HUES6 (cell line): ENCODE measurements at regions not wholly inside any gene's neighbourhood (a gene's known extent, or its start where the extent isn't known, plus 50 kb on each side); places are given as distances from the start of the nearest gene placed in this dataset.

Experiments used
- H3K27ac ChIP-seq: 2 replicates; pipeline ENCODE4 v1.7.0; 2013; ENCODE audit warnings: low read depth, mild to moderate bottlenecking, low read length, inconsistent platforms
- H3K27me3 ChIP-seq: 2 replicates; pipeline ENCODE4 v1.6.1; 2013; ENCODE audit warnings: low read length; ENCODE audit not compliant: control insufficient read depth, insufficient read depth
- H3K36me3 ChIP-seq: 2 replicates; pipeline ENCODE4 v1.6.1; 2013; ENCODE audit warnings: low read length; ENCODE audit not compliant: control insufficient read depth, insufficient read depth
- H3K4me1 ChIP-seq: 2 replicates; pipeline ENCODE4 v1.6.1; 2013; ENCODE audit warnings: low read length; ENCODE audit not compliant: control insufficient read depth, insufficient read depth
- H3K4me3 ChIP-seq: 2 replicates; pipeline ENCODE4 v1.5.1; 2013; ENCODE audit warnings: low read depth, low read length
- H3K9ac ChIP-seq: one replicate; pipeline ENCODE4 v1.6.1; 2013; ENCODE audit warnings: mild to moderate bottlenecking, low read length
- H3K9me3 ChIP-seq: 2 replicates; pipeline ENCODE4 v1.6.1; 2013; ENCODE audit warnings: low read depth, low read length; ENCODE audit not compliant: control insufficient read depth, insufficient read depth

DNA sequence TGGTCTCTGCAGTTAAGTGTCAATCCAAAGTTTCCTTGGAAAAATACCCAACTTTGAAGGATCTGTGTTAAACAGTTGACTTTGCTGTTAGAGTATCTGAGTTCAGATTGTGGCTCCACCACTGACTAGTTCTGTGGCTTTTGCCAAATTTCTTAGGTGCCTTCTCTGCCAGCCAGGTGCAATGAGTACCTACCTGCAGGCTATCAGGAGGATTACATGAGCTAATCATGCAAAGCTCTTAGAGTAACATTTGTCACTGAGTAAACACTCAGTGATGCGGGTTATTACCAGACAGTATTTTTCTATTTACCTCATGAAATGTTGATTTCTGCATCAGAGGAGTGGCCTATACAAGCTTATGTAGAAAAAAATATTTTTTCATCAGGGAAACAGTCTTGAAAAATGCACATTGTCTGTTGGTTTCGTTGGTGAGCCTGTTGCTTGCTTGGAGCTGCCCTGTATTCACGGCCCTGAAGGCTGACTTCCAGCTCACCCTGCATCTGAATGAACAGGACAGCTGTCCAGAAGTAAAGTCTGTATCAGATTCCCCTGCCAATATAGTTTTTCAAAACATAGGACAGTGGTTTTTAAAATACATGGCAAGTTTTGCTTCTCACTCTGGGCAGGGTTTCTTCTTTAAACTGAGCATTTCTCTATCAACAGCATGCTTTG is 235.1 kb downstream of the CDCA7 start:
- no peaks in the 10 kb centered on the region for H3K27me3 ChIP-seq
- no peak overlapping the region for H3K27ac ChIP-seq
- H3K9ac ChIP-seq: no peak overlapping the region

GRCh38 chr2:173590276-173590861 is 235.7 kb downstream of the CDCA7 start:
- Histone ChIP-seq H3K9ac (no peak overlapping the region), H3K9me3 (peaks cover 30% of the 10 kb centered on the region), H3K4me3 (no peak overlapping the region), H3K36me3 (no peaks in the 10 kb centered on the region), H3K4me1 (no peaks in the 10 kb centered on the region), H3K27ac (no peak overlapping the region), H3K27me3 (no peaks in the 10 kb centered on the region)

More for the DNA sequence above, 235.1 kb downstream of the CDCA7 start:
- Histone ChIP-seq H3K4me1 (no peaks in the 10 kb centered on the region), H3K9me3 (peaks cover 30% of the 10 kb centered on the region), H3K4me3 (no peak overlapping the region), H3K36me3 (no peaks in the 10 kb centered on the region)

GRCh38 chr2:173593109-173593508 is 238.4 kb downstream of the CDCA7 start:
- no peak overlapping the region for H3K27ac ChIP-seq
- H3K27me3 ChIP-seq: no peaks in the 10 kb centered on the region
- no peaks in the 10 kb centered on the region for H3K4me1 ChIP-seq
- no peak overlapping the region for H3K9ac ChIP-seq
- H3K36me3 ChIP-seq: no peaks in the 10 kb centered on the region
- no peak overlapping the region for H3K4me3 ChIP-seq
- peaks cover 30% of the 10 kb centered on the region for H3K9me3 ChIP-seq

DNA sequence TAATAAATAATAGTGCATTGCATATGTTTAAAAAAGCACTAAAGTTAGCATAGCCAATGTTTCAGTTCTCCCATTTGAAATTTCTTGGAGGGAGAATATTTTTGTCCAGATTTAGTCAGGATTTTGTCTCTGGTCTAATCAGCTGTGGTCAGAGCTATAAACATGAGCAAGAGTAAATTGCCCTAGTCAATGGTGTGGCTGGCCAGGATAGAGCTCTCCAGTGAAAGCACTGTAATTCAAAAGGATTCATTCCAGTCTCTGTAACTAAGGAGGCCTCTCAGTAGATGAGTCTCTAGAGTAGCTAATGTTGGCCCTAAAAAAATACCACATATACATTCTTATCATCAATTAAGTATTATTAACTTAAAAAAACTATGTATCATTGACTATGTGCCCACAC is 241.6 kb downstream of the CDCA7 start:
- no peak overlapping the region for H3K27ac ChIP-seq
- no peak overlapping the region for H3K4me3 ChIP-seq
- no peaks in the 10 kb centered on the region for H3K4me1 ChIP-seq
- no peaks in the 10 kb centered on the region for H3K27me3 ChIP-seq
- no peak overlapping the region for H3K9ac ChIP-seq
- H3K36me3 ChIP-seq: no peaks in the 10 kb centered on the region
- H3K9me3 ChIP-seq: peaks cover 28% of the 10 kb centered on the region

DNA sequence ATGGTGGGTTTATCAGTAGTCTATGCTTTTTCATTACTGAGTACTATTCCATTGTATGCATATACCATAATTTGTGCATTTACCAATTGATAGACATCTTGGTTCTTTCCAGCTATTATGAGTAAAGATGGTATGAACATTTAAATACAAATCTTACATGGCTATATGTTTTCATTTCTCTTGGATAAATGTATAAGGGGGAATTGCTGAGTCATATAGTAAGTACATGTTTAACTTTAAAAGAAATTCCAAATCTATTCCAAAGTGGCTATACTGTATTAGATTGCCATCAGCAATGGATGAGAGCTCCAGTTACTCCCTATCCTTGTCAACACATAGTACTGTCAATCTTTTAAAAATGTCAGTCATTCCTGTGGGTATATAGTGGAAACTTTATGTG is 243.9 kb downstream of the CDCA7 start:
- Histone ChIP-seq H3K27ac (no peak overlapping the region), H3K36me3 (no peaks in the 10 kb centered on the region), H3K27me3 (no peaks in the 10 kb centered on the region), H3K4me1 (no peaks in the 10 kb centered on the region), H3K9ac (no peak overlapping the region), H3K9me3 (peaks cover 9% of the 10 kb centered on the region; the same call in 1 of the 2 replicates), H3K4me3 (no peak overlapping the region)

DNA sequence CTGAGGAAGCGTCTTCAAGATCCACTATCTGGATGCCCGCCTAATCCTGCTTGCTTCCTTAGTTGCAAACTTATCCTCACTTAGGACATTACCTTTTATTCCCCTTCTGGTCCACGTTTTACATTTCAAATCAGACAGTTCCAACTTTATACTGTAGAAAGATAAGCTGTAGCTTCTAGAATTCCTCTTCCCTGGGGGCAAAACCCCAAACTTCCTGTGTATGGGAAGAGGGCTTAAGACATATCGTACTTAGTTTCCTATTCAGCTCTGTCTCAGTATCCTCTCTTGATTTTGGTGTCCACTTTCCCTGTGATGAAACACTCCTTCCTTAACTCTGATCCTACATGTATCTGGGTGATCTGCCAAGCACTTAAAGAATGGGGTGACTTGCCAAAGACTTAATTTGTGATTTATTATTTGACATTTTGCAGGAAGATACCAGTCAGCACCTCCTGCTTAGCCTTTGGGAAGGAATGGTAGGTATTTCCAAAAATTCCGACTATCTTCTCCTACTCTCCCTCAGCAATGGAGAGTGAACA is 245.2 kb downstream of the CDCA7 start:
- H3K36me3 ChIP-seq: no peaks in the 10 kb centered on the region
- H3K9ac ChIP-seq: no peak overlapping the region
- no peaks in the 10 kb centered on the region for H3K27me3 ChIP-seq
- H3K4me3 ChIP-seq: no peak overlapping the region
- no peaks in the 10 kb centered on the region for H3K4me1 ChIP-seq
- H3K9me3 ChIP-seq: peaks cover 6% of the 10 kb centered on the region; the same call in 1 of the 2 replicates
- no peak overlapping the region for H3K27ac ChIP-seq

- no peak overlapping the region for H3K4me3 ChIP-seq
Observed at GRCh38 chr2:173602153-173602795, 247.6 kb downstream of the CDCA7 start.

GRCh38 chr2:173605994-173606393 is 251.3 kb downstream of the CDCA7 start:
- Histone ChIP-seq H3K4me1 (peaks cover 8% of the 10 kb centered on the region; the same call in 1 of the 2 replicates), H3K27ac (no peak overlapping the region), H3K27me3 (no peaks in the 10 kb centered on the region), H3K4me3 (no peak overlapping the region), H3K9ac (no peak overlapping the region), H3K36me3 (no peaks in the 10 kb centered on the region), H3K9me3 (peaks cover 6% of the 10 kb centered on the region; the same call in 1 of the 2 replicates)

More at GRCh38 chr2:173602153-173602795, 247.6 kb downstream of the CDCA7 start:
- Histone ChIP-seq H3K9me3 (peaks cover 6% of the 10 kb centered on the region; the same call in 1 of the 2 replicates), H3K36me3 (no peaks in the 10 kb centered on the region), H3K27me3 (no peaks in the 10 kb centered on the region), H3K27ac (no peak overlapping the region), H3K4me1 (peaks cover 8% of the 10 kb centered on the region; the same call in 1 of the 2 replicates), H3K9ac (no peak overlapping the region)

GRCh38 chr2:173606619-173607248 is 252.1 kb downstream of the CDCA7 start:
- no peak overlapping the region for H3K9ac ChIP-seq
- H3K36me3 ChIP-seq: no peaks in the 10 kb centered on the region
- H3K4me3 ChIP-seq: no peak overlapping the region
- H3K27ac ChIP-seq: no peak overlapping the region
- H3K27me3 ChIP-seq: no peaks in the 10 kb centered on the region
- H3K9me3 ChIP-seq: peaks cover 6% of the 10 kb centered on the region; the same call in 1 of the 2 replicates
- H3K4me1 ChIP-seq: peaks cover 8% of the 10 kb centered on the region; the same call in 1 of the 2 replicates

GRCh38 chr2:173607606-173608311 is 253.1 kb downstream of the CDCA7 start:
- no peak overlapping the region for H3K4me3 ChIP-seq
- H3K27me3 ChIP-seq: no peaks in the 10 kb centered on the region
- H3K9me3 ChIP-seq: peaks cover 6% of the 10 kb centered on the region; the same call in 1 of the 2 replicates
- no peaks in the 10 kb centered on the region for H3K36me3 ChIP-seq
- H3K9ac ChIP-seq: no peak overlapping the region
- peaks cover 8% of the 10 kb centered on the region; the same call in 1 of the 2 replicates for H3K4me1 ChIP-seq
- no peak overlapping the region for H3K27ac ChIP-seq
